Glomerular endothelial cell (primary cell): ENCODE measurements at regions not wholly inside any gene's neighbourhood (a gene's known extent, or its start where the extent isn't known, plus 50 kb on each side); places are given as distances from the start of the nearest gene placed in this dataset.
"Not testable (repeated sequence)": the region's sequence is repeated elsewhere in the genome, so short reads cannot be mapped to it uniquely, and the experiment has no call there.

Experiments used
- DNase-seq: peaks from one replicate; pipeline ENCODE4 v3.0.0-alpha.2; 2011; ENCODE audit warnings: low read depth, low spot score; ENCODE audit errors: extremely low read depth

DNA sequence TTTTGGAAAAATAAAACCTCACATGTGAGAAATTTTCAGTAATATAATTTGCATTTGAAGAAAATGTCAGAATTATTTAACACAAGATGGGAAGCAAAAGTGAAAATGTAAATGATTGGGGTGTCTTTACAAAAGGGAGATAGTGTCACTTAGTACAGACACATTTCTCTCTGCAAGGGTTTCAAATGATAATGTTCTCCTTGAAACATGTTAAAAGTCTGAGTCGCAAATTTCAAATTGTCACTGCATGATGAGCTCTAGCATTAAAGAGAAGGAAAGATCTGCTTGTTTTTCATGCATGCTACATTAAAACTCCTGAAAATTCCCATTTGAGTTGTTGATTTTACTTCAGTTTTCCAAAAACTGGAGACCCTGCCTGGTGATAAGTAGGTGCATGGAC is 122.0 kb upstream of the LDB2 start:
- no peak for DNase-seq

DNA sequence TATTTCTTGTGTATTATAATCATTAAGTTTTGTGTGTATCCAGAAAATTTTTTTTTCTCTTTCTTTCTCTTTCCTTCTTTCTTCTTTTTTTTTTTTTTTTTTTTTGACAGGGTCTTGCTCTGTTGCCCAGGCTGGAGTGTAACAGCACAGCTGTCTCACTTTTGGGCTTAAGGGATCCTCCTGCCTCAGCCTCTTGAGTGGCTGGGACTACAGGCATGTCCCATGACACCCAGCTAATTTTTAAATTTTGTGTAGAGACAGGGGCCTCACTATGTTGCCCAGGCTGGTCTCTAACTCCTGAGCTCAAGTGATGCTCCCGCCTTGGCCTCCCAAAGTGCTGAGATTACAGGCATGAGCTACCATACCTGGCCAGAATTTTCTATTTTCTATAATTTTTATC is 120.2 kb upstream of the LDB2 start:
- not testable (repeated sequence) for DNase-seq

DNA sequence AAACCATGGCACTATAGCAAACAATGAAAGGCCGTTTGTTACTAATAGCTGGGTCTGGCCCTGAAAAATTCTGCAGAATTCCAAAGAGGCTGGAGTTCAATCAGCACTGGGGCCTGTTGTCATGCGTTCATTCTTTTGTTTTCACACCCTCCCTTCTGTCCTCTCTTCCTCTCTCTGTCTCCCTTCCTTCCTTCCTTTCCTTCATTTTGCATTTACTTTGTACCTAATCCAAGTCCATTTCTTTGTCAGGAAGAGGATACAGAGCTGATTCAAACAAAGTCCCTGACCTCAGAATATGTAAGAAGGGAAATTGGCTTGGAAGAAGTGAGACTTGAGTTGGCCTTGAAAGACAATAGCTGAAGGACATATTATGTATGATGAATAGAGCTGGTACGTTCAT is 119.6 kb upstream of the LDB2 start:
- DNase-seq = peak; percentile 48

DNA sequence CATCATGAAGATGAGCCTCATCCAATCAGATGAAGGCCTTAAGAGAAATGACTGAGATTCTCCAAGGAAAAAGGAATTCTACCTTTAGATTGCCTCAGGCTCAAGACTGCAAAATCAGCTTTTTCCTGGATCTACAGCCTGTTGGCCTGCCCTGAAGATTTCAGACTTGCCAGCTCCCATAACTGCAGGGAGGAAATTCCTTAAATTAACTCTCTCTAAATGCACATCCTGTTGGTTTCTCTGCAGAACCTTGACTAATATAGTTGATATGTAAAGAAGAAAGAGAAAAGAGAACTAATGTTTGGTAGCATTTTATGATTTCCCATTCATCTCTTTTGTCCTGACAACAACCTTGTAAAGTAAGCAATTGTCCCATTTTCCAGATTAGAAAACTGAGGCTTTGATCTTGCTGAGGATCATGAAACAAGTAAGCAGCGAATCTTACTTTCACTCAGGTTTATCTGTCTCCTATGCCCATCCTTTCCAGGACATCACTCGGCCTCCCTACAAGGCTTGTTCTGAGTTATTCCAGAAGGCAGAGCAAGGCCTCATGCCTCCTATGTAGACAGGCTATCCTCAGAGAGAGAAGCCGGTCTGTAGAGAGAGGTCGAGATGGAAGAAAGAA is 115.0 kb upstream of the LDB2 start:
- no peak for DNase-seq

DNA sequence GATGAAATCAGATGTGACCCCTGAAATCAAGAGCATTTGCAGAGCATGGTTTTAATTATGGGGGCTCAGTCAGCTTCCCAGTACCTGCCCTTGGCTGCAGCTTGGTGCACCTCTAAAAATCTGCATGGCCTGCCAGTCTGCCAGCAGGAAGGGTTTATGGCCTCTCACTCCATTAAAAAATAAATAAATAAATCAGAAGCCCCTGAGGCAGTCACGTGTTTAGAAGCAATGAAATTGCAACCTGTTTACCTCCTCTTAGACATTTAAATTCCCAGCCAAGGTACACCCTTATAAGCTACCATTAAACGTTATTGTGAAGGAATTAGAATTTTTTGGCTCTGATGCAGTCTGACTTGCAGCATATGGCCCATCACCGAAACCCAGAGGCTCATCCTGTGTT is 114.0 kb upstream of the LDB2 start:
- DNase-seq = no peak

DNA sequence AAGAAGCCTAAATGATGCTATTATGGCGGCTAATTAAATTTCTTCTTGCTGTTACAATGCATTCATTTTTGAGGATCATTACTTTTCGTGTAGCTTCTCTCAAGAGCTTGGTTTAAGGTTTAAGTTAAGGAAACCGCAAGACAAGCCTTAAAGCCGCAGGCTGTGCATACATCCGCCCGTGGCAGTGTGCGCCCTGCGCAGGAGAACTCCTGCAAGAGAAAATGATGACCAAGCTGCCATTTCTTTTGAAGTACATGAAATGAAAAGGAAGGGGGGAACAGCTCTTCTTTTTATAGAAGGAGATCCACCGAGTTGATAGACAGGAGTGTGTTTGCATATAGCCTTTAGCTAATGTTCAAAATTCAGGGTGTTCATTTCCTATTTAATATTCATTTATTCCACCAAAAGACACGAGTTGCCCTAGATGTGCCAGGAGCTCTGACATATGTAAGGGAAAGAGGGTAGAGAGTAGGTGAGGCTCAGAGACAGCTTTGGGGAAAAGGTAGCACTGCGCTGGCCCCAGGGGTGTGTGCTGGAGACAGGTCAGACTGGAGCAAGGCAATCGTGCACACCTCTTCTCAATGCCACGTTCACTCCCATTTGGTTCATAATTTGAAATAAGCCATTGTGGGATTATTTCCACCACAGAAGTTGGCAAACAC is 112.1 kb upstream of the LDB2 start:
- DNase-seq = no peak

DNA sequence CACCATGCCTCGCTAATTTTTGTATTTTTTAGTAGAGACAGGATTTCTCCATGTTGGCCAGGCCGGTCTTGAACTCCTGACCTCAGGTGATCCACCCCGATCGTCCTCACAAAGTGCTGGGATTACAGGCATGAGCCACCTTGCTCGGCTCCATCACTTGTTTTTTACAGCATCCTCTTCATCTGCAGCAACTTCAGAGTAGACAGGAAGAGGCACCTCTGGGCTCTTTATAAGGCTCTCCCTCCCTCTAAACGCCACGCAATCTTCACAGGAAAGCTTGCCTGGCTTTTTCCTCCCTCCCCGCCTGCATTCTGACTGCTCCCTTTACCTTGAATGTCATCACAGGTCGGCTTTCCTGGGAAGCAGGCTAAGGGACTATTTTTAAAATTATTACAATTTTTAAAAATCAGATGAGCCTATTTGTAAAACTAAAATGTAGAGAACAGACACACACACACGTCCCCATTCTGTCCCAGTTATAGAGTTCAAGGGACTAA is 111.5 kb upstream of the LDB2 start:
- no peak for DNase-seq

DNA sequence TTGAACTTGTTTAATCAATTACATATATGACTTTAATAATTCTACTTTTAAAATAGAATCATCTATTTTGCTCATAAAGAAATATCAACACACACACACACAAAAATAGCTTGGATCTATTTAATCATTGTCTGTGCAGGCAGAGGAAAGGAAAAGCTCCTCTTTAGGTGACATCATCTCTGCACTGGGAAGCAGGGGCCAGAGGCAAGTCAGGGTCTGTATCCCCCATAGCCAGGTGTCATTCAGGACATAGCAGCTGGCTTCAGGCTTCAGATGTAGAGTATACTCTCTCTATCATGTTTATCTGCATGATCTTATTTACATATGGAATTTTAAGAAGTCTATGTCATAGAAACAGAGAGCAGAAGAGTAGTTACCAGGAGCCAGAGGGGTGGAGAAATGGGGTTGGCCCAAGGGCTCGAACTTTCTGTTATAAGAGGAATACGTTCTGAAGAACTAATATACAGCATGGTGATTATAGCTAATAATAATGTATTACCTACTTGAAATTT is 110.4 kb upstream of the LDB2 start:
- no peak for DNase-seq

DNA sequence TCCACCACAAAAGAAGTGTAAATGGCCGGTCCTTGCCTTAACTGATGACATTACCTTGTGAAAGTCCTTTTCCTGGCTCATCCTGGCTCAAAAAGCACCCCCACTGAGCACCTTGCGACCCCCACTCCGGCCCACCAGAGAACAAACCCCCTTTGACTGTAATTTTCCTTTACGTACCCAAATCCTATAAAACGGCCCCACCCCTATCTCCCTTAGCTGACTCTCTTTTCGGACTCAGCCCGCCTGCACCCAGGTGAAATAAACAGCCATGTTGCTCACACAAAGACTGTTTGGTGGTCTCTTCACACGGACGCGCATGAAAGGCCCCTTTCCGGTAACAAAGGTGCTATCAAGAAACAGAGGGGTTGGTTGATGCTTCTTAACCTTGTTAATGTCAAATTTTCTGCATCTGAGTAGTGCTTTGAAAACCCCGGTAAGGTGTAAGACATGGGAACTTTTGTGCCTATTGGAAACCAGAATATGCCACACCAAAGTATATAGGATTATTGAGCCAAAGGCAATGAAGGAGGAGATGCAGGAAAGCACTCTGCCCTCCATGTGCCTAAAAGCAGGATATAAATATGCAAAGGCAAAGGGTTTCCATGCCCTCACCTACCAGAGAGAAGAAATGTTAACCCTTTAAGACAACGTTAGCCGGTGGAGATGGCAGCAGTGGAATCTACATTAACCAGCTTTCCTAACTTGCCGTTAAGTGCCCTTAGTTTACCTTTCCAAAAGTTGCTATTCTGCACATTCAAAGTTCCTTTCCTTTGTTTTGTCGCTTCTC is 105.4 kb upstream of the LDB2 start:
- not testable (repeated sequence) for DNase-seq

DNA sequence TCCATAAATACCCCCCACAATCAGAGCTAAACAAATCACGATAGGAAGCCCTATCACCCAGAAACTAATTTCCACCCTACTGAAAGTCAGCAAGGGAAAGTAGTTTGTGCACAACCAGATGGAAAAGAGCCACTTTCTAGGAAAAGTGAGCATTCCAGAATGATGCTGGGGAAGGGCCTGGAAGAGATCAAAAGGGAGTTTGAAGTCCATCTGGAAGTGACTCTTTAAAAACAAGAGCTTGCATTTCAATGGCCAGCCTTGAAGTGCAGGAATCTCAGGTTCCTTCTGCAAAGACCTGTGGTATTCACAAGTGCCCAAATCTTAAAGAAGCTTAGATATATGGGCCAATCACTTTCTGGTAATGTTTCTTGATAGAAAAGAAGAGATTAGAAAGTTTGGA is 97.0 kb upstream of the LDB2 start:
- DNase-seq = no peak

DNA sequence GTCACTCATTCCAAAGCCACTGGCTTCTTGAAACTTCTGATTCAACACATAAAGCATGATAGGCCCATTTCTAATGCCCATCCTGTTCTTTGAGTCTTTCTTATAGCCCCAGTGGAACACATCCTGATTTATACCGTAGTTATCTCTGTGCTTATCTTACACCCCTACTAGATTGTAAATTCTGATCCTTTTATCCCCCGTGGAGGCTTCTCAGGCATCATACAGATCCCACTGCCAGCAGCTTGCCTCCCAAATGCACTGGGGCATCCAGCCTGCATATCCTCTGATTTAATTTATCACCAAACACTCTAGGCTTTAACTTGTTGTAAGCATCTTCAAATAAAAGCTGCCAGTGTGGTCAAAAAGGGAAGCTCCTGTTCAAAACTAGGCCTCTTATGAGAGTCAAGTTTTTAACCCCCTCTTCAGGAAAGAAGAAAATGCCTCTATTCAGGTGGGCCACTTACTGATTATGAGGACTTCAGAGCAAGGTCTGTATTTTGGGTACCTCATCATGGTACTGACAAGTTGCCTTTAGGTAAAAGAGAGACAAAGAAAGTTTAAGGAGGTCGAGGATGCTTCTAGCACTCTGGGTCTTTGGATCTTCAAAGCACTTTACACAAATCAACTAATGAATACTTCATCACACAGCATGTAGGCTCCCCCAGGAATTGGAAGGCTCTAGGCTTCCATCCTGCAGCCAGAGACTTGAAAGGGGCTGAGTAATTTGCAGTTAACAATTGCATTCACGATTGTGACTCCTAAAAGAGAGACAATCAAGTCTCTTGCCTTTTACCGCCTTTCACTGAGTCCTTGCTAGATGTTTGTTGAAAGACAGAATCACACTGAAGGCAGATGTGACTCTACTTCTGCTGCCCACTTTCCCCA is 95.8 kb upstream of the LDB2 start:
- no peak for DNase-seq

DNA sequence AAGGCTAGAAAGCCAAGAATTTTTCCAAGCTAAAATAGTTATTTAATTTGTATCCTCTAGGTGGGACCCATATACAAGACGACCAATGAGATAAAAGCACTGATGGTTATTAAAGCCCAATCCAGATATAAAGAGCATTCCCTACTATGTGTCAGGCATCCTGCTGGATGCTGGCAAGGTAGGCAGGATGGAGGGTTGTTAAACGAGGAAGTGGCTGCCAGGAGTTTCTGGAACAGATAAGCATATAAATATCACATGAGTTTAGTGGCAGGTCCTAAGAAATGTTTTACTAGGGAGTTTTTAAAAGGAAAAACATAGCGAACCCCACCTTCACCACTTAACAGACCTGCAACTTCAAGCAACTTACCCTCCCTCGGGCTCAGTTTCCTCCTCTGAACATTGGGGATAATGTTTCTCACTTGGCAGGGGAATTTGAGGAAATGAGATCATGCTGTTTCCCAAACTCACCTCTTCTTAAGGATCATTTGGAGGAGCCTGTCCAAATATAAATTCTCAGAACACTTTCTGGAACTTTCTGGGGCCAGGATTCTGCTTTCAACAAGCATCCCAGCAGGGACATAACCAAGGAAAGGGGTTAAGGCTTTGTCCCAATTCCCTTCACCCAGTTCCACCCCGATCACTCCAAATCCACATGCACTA is 94.3 kb upstream of the LDB2 start:
- no peak for DNase-seq

DNA sequence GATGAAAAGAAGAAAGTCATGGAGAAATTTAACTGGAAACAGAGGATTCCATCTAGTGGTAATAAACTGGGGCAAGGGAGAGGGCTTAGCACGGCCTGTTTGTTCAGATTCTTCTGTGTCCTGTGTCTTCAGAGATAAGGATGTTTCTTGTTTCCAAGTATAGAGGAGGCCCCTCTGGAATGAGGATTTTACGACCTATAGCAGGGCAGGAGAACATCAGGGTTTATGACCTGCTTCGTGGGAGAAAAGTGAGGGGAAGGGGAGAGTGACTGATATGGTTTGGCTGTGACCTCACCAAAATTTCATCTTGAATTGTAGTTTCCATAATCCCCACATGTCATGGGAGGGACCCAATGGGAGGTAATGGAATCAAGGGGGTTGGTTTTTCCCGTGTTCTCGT is 93.0 kb upstream of the LDB2 start:
- no peak for DNase-seq

DNA sequence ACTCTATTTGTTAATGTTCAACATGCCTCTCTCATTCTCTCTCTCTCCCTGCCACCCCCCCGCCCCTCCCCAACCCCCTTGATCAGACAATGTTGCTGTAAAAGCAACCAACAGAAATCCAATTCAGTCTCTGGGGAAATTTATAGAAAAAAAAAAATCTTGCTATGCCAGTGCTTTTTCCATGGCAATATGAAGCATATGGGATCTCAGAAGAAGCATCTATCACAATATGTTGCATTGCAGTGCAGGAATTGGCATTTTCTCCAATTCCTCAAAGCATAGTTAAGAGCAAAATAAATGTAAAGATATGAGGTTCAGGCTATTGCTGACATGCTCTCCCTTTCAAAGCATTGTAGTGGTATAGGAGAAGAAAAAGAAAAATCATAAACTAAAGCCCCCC is 90.9 kb upstream of the LDB2 start:
- no peak for DNase-seq

DNA sequence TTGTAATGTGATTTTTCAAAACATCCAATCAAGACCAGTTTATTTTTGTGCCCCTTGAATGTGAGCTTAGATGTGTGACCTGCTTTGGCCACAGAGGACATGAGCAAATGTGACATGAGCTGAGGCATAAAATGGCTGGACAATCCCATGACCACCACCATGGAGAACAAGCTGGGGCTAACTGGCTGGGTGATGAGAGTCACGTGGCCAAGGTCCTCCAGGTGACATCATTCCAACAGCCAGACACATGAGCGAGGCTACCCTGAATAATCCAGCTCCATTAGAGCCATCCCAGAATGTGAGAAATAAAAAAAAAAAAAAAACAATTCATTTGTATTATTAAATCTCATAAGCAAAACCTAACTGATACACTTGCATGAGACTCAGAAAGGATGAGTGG is 90.4 kb upstream of the LDB2 start:
- no peak for DNase-seq

DNA sequence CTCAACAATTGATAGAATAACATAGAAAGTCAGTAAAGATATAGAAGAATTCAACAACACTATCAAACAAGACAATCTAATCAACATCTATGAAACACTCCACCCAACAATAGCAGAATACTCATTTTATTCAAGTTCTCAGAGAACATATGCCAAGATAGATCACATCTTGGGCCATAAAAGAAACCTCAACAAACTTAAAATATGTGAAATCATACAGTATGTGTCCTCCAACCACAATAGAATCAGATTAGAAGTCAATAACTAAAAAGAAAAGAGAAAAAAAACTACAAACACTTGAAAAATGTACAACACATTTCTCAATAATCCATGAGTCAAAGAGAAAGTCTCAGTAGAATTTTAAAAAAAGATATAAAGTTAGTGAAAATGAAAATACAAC is 78.6 kb upstream of the LDB2 start:
- DNase-seq = no peak

DNA sequence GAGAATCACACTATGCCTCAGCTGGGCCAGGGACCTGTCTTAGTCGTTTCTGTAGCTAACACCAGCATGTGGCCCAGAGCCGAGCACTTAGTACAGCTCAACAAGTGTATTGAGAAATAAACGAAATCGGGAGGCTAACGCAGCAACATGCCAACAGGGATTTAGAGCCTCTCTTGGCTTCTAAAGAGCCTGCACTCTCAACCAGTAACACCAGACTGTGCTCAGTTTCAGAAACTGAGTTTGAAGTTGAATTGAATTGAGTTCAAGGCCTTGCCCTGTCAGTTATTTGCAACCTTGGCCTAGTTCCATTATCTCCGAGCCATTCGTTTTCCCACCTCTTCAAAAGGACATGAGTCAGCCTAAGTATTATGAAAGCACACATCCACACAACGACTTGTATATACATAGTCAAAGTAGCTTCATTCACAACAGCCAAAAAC is 71.3 kb upstream of the LDB2 start:
- DNase-seq = no peak

DNA sequence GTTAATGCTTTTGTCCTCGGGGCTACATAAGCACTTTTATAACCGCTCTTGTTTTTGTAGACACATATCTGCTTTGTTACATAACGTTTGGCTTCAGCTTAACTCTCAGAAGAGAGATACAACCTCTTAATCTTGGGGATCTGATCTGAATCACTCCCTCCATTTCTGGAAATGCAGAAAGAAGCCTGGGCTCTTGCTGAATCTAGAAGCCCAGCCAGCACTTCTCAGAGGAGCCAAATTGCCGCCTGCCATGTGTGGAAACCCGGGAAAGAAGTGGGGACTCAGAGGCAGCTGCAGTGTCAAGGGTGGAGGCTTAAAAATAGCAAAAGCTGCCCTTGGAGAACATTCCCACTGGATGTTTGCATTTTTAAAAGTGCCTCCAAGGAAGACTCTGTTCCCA is 69.3 kb upstream of the LDB2 start:
- no peak for DNase-seq

DNA sequence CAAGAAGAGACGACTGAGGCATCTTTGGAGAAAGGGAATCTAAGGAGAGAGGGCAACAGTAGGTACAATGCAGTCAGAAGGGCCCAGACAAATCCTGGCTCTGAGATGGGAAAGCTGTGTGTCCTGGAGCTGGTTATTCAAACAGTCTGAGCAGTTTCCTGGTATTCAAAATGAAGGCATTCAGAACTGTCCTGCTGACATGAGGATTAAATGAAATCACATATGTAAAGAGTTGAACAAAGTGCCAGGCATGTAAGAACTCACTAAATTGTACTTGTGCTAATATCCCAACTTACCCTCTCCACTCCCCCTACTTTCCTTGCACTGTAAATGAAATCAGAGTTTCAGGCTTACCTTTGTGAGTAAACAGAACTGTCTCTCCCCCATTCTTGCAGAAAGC is 60.9 kb upstream of the LDB2 start:
- no peak for DNase-seq
